ENCODE measurements at regions not wholly inside any gene's neighbourhood (a gene's known extent, or its start where the extent isn't known, plus 50 kb on each side); places are given as distances from the start of the nearest gene placed in this dataset.

GRCh38 chrX:101986586-101986985, 54.8 kb upstream of the ZMAT1 start:
- TF ChIP-seq CTCF (conservative IDR thresholded peaks at IDR 0.05; ENCODE audit: low read length) (no peak), EZH2phosphoT487 (IDR thresholded peaks at IDR 0.05; ENCODE audit: borderline replicate concordance, low read depth, low read length) (no peak)

Measured in OCI-LY7 (cell line).